ENCODE measurements at regions not wholly inside any gene's neighbourhood (a gene's known extent, or its start where the extent isn't known, plus 50 kb on each side); places are given as distances from the start of the nearest gene placed in this dataset.
"Not testable (repeated sequence)": the region's sequence is repeated elsewhere in the genome, so short reads cannot be mapped to it uniquely, and the experiment has no call there.

DNA sequence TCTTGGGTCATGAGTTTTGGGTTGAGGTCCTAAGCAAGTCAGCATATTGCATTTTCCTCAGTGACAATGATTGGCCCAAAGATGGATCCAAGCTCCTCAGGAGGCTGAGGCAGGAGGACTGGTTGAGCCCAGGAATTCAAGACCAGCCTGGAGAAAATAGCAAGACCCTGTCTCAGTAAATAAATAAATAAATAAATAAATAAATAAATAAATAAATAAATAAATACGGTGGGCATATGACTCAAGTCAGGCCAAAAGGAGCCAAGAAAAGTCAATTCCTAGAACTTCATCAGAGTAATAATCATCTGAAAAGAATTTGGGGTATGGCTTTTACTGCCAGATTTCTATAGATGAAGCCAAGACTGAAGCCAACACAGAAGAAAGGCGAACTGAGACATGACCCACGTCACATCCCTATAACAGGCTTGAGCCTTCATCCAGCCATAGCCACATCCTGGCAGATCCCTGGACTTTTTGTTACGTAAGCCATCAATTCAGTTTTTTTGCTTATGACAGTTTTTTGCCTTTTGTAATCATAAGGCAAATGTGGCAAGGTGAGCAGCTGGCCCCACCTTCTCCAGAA is 88.5 kb upstream of the NFASC start:
- no peak for DNase-seq (ENCODE audit: low spot score)

DNA sequence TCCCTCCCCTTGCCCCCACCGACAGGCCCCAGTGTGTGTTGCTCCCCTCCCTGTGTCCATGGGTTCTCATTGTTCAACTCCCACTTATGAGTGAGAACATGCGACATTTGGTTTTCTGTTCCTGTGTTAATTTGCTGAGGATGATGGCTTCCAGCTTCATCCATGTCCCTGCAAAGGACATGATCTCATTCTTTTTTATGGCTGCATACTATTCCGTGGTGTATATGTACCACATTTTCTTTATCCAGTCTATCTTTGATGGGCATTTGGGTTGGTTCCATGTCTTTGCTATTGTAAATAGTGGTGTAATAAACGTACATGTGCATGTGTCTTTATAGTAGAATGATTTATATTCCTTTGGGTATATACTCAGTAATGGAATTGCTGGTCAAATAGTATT is 85.6 kb upstream of the NFASC start:
- not testable (repeated sequence) for DNase-seq (ENCODE audit: low spot score)

DNA sequence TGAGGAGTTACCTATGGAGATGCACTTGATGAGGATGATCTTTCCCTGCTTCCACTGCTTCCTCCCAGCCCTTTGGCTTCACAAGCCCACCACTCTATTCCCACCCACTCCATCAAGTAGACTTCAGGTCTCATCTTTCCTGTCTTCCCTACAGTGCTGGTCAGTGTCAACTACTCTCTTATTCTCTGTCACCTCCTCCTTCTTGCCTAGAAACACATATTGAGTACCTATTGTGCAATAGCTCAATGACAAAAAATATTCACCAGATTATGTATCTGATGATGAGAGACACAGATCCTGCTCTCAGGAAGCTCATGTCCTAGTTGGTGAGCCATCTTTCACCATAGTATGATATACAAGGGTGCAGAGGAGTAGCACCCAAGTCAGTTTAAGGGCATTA is 82.2 kb upstream of the NFASC start:
- no peak for DNase-seq (ENCODE audit: low spot score)

DNA sequence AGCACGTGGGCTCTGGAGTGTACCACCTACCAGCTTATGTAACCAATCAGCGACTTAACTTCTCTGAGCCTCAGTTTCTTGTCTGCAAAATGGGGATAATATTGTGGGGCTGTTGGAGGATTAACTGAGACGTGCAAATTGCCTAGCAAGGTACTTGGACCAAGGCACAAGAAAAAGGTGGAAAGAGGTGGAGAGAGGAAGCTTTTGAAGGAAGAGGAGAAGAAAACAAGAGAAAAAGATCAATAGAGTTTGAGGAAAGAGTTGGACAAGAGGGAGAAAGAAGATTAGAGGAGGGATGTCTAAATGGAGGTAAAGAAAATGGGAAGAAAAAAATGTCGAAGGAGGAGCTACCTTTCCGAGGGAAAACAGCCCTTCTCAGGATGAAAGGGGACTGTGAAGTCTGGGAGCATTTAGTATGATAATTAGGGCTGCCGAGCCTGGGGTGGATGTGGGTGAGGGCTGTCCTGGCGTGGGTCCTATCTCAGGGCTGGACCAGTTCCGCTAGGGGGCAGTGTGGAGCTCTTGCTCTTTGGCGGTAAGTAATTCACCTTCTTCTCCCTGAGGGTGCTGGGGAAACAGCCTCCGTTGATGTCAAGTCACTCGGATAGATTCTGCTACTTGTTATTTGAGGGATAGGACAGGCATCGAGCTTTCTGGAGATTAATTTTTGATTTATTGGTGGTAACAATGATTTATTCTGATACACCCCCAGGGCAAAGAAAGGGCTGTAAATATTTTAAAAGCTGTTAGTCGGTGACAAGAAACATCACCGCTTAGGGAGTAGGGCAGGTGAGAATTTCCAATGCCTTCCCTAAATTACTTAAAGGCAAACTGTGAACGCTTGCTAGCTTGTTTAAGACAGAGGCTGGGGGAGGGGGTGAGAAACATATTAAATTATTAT is 79.0 kb upstream of the NFASC start:
- no peak for DNase-seq (ENCODE audit: low spot score)

DNA sequence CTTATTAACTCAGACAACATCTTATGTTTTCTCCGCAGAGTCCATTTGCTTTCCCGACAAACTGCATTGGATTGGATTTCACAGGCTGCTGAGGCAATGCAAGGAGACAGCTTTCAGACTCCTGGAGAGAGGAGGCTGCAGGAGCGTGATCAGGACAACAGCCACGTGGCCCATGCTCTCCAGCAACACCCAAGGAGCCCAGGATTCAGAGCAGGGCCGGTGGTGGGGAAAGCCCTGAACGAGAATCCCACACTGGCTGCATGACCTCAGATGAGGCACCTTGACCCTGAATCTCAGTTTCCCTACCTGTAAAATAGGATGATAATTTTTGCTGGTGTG is 78.3 kb upstream of the NFASC start:
- DNase-seq (ENCODE audit: low spot score) = no peak

DNA sequence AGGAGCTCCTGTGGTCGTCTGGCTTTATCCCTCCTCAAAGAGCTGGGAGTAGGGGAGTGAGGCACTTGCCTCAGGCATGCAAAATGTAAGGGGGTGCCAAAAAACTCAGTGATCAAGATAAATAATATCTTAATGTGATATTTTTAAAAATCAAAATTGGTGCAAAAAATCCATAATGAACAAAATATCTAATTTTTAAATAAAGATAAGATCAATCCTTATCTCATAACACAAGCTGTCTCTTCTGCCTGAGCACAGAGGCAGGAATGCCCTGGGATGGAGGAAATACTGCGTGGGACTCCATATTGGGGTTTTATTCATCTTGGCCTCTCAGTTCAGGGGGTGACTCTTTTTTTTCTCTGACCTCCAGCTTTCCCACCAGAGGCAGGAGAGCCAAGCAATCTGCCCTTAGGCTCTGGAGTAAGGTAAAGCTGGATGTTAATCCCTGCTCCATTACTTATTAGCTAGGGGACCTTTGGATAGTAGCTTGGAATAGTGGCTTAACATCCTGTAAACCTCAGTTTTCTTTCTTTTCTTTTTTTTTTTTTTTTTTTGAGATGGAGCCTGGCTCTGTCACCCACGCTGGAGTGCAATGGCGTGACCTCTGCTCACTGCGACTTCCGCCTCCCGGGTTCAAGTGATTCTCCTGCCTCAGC is 77.3 kb upstream of the NFASC start:
- no peak for DNase-seq (ENCODE audit: low spot score)

DNA sequence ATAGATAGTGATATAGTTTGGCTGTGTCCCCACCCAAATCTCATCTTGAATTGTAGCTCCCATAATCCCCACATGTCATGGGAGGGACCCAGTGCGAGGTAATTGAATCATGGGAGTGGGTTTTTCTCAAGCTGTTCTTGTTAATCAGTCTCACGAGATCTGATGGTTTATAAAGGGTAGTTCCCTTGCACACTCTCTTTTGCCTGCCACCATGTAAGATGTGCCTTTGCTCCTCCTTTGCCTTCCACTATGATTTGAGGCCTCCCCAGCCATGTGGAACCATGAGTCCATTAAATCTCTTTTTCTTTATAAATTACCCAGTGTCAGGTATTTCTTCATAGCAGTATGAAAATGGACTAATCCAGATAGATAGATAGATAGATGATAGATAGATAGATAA is 73.8 kb upstream of the NFASC start:
- DNase-seq (ENCODE audit: low spot score) = not testable (repeated sequence)

DNA sequence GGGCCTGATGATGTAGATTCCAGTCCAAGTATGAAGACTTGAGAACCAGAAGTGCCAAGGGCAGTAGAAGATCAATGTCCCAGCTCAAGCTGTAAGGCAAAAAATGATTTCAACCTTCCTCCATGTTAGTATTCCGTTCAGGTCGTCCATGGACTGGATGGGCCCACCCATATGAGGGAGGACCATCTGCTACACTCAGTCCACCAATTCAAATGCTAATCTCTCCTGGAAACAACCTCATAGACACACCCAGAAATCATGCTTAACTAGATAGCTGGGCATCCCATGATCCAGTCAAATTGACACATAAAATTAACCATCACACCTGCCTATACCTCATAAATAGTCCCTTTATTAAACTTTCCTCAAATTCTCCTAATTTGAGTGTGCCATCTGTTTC is 73.3 kb upstream of the NFASC start:
- no peak for DNase-seq (ENCODE audit: low spot score)

DNA sequence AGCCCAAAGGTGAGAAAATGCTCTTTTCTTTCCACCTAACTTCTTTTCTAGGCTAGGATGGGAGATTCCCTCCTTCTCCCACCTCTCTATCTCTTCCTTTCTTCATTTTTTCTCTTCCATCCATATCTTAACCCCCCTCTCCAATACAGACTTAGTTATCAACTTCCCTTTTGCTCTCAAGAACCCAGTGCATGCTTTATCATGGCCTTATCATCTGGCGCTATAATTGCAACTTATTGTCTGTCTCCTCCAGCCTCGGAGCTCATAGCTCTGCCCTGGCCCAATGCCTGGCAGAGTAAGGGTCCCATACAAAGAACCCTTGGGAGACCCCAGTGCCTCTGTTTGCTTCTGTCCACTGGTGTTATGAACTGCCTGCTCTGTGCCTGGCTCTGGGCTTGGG is 71.0 kb upstream of the NFASC start:
- DNase-seq (ENCODE audit: low spot score) = no peak

DNA sequence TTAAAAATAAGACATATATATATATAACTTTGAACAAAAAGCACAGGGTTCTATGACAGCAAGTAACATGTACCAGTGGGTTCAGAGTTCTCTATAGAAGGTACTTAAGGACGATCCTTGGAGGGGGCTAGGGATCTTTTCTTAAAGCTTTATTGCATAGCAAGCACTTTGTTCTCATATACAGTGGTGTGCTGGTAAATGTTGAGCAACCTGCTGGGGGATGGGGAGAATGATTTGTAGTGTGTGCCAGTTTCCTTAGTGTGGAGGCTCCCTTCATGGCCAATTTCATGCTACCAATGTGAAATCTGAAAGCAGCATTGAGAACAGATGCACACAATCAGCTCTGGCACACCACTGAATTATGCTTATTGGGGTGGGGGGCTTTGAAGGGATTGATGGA is 69.5 kb upstream of the NFASC start:
- DNase-seq (ENCODE audit: low spot score) = no peak

DNA sequence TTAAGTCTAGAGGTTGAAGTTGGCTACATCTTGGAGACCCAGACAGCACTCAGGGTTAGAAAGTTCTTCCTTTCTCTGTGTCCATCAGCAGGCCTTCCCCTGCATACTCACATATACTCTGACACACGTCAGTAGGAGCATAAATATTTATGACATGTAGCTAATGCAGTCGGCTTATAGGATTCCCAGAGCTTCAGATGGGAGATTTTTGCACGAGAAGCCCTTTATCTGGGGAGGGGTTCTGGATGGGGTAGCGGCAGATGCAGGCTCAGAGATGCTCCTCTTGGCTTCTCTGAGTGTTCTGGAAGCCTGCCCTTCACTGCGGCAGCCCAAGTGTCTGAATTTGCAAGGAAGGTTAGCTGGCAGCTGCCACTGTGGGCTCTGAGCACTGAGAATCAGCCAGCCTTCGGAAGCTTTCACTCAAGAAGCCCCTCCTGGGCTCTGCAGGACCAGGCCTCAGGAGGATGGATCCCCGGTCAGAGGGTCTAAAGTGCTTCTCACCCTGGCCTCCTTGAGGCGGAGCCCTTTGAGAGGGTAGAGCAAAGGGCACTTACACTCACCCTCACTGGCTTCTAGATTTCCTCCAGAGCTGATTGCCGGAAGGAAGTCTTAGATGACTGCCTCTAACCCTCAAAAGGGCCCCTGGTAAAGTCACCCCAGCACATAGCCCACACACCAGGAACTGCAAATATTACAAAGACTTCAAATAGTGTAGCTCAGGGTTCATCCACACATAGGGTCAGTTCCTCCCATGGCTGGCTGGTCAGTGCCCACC is 68.1 kb upstream of the NFASC start:
- DNase-seq (ENCODE audit: low spot score) = no peak

DNA sequence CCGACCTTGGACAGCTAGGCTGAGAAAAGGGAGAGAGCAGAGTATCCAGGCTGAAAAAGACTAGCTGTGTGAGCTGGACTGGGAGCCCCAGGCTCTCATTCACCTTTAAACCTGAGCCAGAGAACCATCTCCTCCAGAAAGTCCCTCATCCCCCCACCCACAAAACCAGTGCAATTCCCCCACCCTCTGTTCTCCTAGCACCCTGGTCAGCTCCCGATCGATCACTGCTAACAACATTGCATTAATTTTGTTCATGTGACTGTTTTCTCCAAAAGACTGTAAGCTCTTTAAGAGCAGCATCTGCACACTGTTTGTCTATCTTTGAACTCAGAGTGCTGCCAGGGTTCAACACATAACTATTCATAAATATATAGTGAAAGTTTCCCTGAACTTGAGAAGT is 67.1 kb upstream of the NFASC start:
- DNase-seq (ENCODE audit: low spot score) = no peak

DNA sequence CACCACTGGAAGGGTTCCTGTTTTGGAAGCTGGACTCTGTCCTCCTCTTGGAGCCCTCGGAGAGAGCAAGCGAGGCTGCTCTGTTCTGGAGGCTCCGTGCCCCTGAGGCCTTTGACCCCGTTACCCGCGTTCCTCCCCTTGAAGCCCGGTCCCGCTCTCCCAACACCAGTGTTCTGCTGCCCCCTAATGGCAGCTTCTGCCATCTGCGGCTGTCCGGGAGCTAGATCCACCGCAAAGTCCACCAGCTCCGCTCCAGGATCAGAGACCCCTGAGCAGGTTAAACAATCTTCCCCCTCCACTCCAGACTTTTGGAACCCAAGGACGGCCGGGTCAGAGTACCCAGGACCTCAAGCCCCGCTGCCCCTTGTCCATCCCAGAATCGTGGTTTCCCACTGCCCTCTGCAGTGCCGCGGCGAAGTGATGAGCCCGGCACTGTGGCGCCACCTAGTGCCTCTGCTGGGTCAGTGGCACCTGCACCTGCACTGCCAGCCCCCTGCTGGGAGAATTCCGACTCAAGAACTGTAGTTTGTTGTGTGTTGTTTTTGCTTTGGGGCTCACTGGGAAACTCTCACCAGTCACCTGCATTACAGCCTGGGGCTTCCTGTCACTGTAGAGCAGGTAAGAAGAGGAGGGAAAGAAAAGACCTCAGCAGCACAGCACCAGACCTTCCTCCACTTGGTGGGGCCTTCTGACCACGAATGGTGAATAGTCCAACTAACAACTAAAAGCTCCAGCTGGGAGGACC is 63.5 kb upstream of the NFASC start:
- DNase-seq (ENCODE audit: low spot score) = peak; percentile 85

DNA sequence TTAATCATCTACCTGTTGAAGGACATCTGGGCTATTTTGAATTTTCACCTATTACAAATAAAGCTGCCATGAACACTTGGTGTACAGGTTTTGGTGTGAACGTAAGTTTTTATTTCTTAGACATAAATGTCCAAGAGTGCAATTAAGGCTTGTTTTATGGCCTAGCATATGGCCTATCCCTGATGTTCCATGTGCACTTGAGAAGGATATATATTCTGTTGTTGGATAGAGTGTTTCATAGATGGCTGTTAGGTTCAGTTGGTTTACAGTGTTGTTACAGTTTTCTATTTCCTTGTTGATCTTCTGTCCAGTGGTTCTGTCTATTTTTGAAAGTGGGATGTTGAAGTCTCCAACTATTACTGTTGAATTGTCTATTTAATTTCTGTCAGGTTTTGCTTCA is 61.2 kb upstream of the NFASC start:
- DNase-seq (ENCODE audit: low spot score) = no peak

DNA sequence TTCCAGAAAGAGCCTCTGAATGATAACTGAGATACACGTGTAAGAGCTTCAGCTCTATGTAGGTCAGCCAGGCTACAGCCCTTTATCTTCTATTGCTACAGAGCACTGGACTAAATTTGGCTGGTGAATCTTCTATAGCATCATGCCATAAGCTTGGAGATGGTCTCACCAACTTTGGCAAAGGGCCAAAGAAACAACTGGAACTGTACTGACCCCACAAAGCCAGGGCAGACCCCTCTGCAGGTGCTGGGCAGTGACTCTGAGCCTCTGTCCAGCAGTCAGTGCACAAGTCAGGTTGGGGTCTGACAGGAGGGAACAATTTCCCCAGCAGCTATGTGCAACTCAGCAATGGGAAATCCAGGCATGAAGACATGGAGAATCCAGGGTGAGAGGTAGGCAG is 57.8 kb upstream of the NFASC start:
- no peak for DNase-seq (ENCODE audit: low spot score)

DNA sequence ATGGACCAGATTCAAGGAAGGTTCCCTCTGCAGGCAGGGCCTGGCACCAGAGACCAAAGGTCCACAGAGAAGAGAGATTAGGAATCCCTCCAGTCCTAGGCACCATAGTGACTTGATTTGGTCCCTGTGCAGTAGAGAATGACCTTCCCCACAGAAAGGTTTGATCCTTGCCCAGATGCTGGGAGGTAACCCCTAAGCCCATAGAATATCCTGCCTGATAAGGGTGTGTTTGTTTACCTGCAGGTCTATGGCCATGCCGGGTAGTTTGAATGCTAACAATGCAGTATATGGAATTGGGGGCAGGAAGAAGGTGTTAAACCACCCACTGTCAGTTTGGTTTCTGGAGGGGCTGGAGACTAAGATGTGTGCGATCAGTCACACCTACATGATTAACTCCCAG is 57.1 kb upstream of the NFASC start:
- DNase-seq (ENCODE audit: low spot score) = no peak

DNA sequence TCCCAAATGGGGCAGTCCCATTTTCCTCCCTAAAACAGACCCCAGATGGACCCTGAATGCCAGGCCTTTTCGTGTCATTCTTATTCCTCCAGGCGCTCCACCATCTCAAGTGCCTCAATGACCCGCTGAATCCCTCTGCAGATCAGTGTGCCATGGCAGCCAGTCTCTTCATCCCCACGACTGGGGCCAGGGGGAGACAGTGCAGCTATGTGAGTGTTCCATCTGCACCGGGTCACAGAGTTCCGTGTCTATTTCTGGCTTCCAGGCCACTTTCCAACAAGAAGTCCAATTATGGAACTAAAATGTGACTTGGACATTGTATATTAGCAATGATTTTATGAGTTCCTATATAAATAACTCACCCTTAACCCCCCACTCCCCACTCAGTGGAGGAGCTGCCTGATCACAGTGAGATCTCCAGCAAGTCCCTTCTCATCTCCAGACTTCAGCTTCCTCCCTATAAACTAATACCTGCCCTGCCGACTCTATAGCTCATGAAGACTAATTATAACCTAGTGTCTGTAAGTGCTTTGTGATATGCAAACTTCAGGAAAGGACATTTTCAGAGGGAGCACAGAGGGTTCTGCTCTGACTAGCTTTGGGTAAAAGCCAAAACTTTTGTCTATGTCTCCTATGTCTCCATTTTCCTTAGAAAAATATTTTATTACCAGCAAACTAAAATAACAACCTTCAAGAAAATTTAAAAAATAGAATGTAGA is 56.3 kb upstream of the NFASC start:
- DNase-seq (ENCODE audit: low spot score) = no peak

DNA sequence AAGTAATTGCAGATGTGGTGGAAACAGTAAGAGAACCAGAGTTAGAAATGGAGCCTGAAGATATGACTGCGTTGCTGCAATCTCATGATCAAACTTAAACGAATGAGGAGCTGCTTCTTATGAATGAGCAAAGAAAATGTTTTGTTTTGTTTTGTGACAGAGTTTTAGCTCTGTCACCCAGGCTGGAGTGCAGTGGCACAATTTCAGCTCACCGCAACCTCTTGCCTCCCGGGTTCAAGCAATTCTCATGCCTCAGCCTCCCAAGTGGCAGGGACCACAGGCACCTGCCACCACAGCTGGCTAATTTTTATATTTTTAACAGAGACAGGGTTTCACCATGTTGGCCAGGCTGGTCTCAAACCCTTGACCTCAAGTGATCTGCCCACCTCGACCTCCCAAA is 53.3 kb upstream of the NFASC start:
- DNase-seq (ENCODE audit: low spot score) = no peak

DNA sequence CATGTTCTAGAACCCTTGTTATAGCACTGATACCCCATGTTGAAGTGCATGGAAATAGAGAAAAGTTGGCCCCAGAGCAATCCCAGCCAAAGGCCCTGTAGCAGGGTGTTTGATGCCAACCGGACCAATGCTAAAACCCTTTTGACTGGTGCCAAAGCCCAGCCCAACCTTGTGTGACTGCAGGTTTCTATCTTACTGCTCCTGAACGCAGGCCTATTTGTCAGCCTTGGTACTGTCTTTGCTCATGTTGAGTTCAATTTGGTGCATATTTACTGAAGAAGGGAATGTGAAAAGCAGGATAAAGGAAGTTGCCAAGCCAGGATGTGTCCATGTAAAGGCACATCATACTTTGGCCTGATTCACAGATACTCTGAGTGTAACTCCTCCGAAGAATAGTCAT is 51.7 kb upstream of the NFASC start:
- DNase-seq (ENCODE audit: low spot score) = no peak

DNA sequence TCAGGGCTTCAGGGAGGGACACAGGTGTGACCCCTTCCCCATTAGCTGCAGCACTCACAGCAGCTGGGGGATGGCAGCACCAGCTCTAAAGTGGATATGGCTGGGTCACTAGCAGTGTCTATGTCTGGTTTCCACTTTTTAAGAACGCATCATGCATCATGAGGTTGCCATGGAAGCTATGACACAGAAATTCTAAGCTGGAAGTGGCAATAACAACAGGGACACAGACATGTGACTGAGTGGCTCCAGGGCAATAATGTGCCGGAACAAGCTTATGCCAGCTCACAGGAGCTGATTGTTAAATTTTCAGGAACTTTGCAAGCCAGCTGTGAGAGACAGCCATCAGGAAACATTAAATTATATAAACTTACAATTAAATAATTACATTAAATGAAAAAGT is 51.2 kb upstream of the NFASC start:
- DNase-seq (ENCODE audit: low spot score) = no peak

Measured in left forelimb (tissue), 1 donor.